SK-N-SH (cell line): ENCODE measurements at regions not wholly inside any gene's neighbourhood (a gene's known extent, or its start where the extent isn't known, plus 50 kb on each side); places are given as distances from the start of the nearest gene placed in this dataset.

Experiments
- CTCF ChIA-PET: fragments of 300-600, 350-600 bp; formaldehyde crosslinking; extraction: SDS; loops from one replicate; lab custom pipeline; 2021; lab: Yijun Ruan, JAX
- POLR2A ChIA-PET: fragments of 350-600 bp; sonication (Branson Sonifier 250); formaldehyde crosslinking; extraction: SDS; loops from one replicate; lab custom pipeline; 2020; ENCODE audit warnings: antibody characterized with exemption, inconsistent platforms; lab: Yijun Ruan, JAX
- DNase-seq: peaks from one replicate; pipeline ENCODE4 v3.0.0; 2012
- H2AFZ ChIP-seq: fragments of 200-600 bp; sonication (generic); 2 replicates; pipeline ENCODE4 v1.8.1; 2016; ENCODE audit warnings: antibody characterized with exemption, mild to moderate bottlenecking, low read depth
- H3F3A ChIP-seq: fragments of 200-600 bp; sonication (generic); replicated peaks from 2 replicates; pipeline ENCODE3; 2016; ENCODE audit warnings: antibody characterized with exemption, mild to moderate bottlenecking; ENCODE audit not compliant: insufficient read depth
- H3K27ac ChIP-seq, 2 experiments: fragments of 200-500 bp in 1 of 2; fragments of 200-600 bp in 1 of 2; sonication (Bioruptor generic) in 1 of 2; sonication (generic), shearing (Covaris generic) in 1 of 2; 2 replicates each; pipeline versions ENCODE4 v1.5.1 to v1.6.1; 2014 to 2016; ENCODE audit warnings: low read depth in 2 of 2, inconsistent platforms in 1 of 2, low read length in 1 of 2, mild to moderate bottlenecking in 1 of 2, mixed read lengths in 1 of 2
- H3K27me3 ChIP-seq: fragments of 200-600 bp; sonication (generic), shearing (Covaris generic); 2 replicates; pipeline ENCODE4 v1.6.1; 2016; ENCODE audit warnings: mixed run types; ENCODE audit not compliant: insufficient read depth
- H3K36me3 ChIP-seq, 2 experiments: fragments of 200-500 bp in 1 of 2; fragments of 200-600 bp in 1 of 2; sonication (Bioruptor generic) in 1 of 2; sonication (generic) in 1 of 2; replicated peaks in 1 of 2; 2 replicates each; pipeline versions ENCODE3 to v1.5.1; 2014 to 2016; ENCODE audit warnings: low read length in 1 of 2, mild to moderate bottlenecking in 1 of 2; ENCODE audit not compliant: insufficient read depth in 2 of 2, control insufficient read depth in 1 of 2
- H3K4me1 ChIP-seq, 2 experiments: fragments of 200-500 bp in 1 of 2; fragments of 200-600 bp in 1 of 2; sonication (Bioruptor generic) in 1 of 2; sonication (generic), shearing (Covaris generic) in 1 of 2; 2 replicates each; pipeline versions ENCODE4 v1.5.1 to v1.6.1; 2014 to 2016; ENCODE audit warnings: low read depth in 1 of 2, low read length in 1 of 2, mixed run types in 1 of 2; ENCODE audit not compliant: insufficient read depth in 2 of 2, control insufficient read depth in 1 of 2
- H3K4me2 ChIP-seq: fragments of 200-600 bp; sonication (generic), shearing (Covaris generic); 2 replicates; pipeline ENCODE4 v1.6.1; 2017; ENCODE audit warnings: mixed run types
- H3K4me3 ChIP-seq, 2 experiments: fragments of 200-500 bp in 1 of 2; fragments of 200-600 bp in 1 of 2; sonication (Bioruptor generic) in 1 of 2; sonication (generic), shearing (Covaris generic) in 1 of 2; 2 replicates each; pipeline versions ENCODE4 v1.5.1 to v1.8.1; 2014 to 2016; ENCODE audit warnings: low read depth in 2 of 2, inconsistent platforms in 1 of 2, low read length in 1 of 2, mild to moderate bottlenecking in 1 of 2, mixed read lengths in 1 of 2, moderate library complexity in 1 of 2
- H3K79me2 ChIP-seq: fragments of 200-600 bp; sonication (generic); 2 replicates; pipeline ENCODE4 v1.8.1; 2017; ENCODE audit warnings: mild to moderate bottlenecking; ENCODE audit not compliant: insufficient read depth
- H3K9ac ChIP-seq: fragments of 200-600 bp; sonication (generic); 2 replicates; pipeline ENCODE4 v1.6.1; 2017; ENCODE audit warnings: mixed run types
- H3K9me2 ChIP-seq: fragments of 200-600 bp; sonication (generic); 2 replicates; pipeline ENCODE4 v1.6.1; 2017; ENCODE audit warnings: mixed run types
- H3K9me3 ChIP-seq: fragments of 200-600 bp; sonication (generic); 2 replicates; pipeline ENCODE4 v1.6.1; 2017; ENCODE audit warnings: mixed run types, mild to moderate bottlenecking, moderate library complexity
- H4K20me1 ChIP-seq: fragments of 200-600 bp; sonication (generic); 2 replicates; pipeline ENCODE4 v1.6.1; 2017; ENCODE audit warnings: mild to moderate bottlenecking, mixed run types; ENCODE audit not compliant: insufficient read depth
- CHD2 ChIP-seq: fragments of 150-350 bp; IDR thresholded peaks from 2 replicates; pipeline ENCODE4 v1.6.1; 2018; ENCODE audit warnings: low read length; ENCODE audit not compliant: partially characterized antibody
- ELF1 ChIP-seq: IDR thresholded peaks from 2 replicates; pipeline ENCODE4 v1.4.0; 2012
- EP300 ChIP-seq, 2 experiments: IDR thresholded peaks; 2 replicates each; pipeline versions ENCODE4 v1.4.0 to v1.6.1; 2012; ENCODE audit warnings: borderline replicate concordance in 1 of 2, low read depth in 1 of 2, low read length in 1 of 2
- EZH2phosphoT487 ChIP-seq: fragments of 200-600 bp; sonication (generic); IDR thresholded peaks from 2 replicates; pipeline ENCODE4 v1.6.1; 2017; ENCODE audit warnings: low read depth, mixed run types, mild to moderate bottlenecking, antibody characterized with exemption, moderate library complexity, borderline replicate concordance
- FOSL2 ChIP-seq: IDR thresholded peaks from 2 replicates; pipeline ENCODE4 v1.4.0; 2012; ENCODE audit warnings: low read depth, mild to moderate bottlenecking, moderate library complexity, borderline replicate concordance
- FOXM1 ChIP-seq: IDR thresholded peaks from 2 replicates; pipeline ENCODE4 v1.4.0; 2012; ENCODE audit warnings: low read depth, mild to moderate bottlenecking
- JUND ChIP-seq: IDR thresholded peaks from 2 replicates; pipeline ENCODE4 v1.4.0; 2012
- MEF2A ChIP-seq: IDR thresholded peaks from 2 replicates; pipeline ENCODE4 v1.4.0; 2012; ENCODE audit warnings: low read depth, borderline replicate concordance
- NFIC ChIP-seq: IDR thresholded peaks from 2 replicates; pipeline ENCODE4 v1.4.0; 2012; ENCODE audit warnings: borderline replicate concordance
- NRF1 ChIP-seq: IDR thresholded peaks from 2 replicates; pipeline ENCODE4 v1.6.1; 2012; ENCODE audit warnings: low read depth, mild to moderate bottlenecking, low read length
- RAD21 ChIP-seq: IDR thresholded peaks from 2 replicates; pipeline ENCODE4 v1.6.1; 2012; ENCODE audit warnings: mild to moderate bottlenecking, low read length
- RCOR1 ChIP-seq: fragments of 150-350 bp; IDR thresholded peaks from 2 replicates; pipeline ENCODE4 v1.6.1; 2017; ENCODE audit warnings: antibody characterized with exemption, low read length
- TAF1 ChIP-seq: IDR thresholded peaks from 2 replicates; pipeline ENCODE4 v1.6.1; 2012; ENCODE audit warnings: low read depth, mild to moderate bottlenecking, low read length, moderate library complexity, borderline replicate concordance
- TEAD4 ChIP-seq: IDR thresholded peaks from 2 replicates; pipeline ENCODE4 v1.4.0; 2012; ENCODE audit warnings: mild to moderate bottlenecking, borderline replicate concordance; ENCODE audit not compliant: insufficient read depth
- WGBS: methylation state at CpG from one replicate; pipeline ENCODE4 v1.1.6; 2017; ENCODE audit warnings: low lambda C conversion rate; 5-methylcytosine and 5-hydroxymethylcytosine counted together

GRCh38 chr10:100624298-100624697, 88.6 kb downstream of the HIF1AN start:
- Histone ChIP-seq H4K20me1 (no peaks in the 10 kb centered on the region), H3K27ac (no peak overlapping the region), H3K4me2 (no peak overlapping the region), H3K9me3 (no peaks in the 10 kb centered on the region), H3K36me3 (no peaks in the 10 kb centered on the region), H3K79me2 (no peaks in the 10 kb centered on the region), H3F3A (no peaks in the 10 kb centered on the region), H3K9ac (no peak overlapping the region), H3K4me3 (no peak overlapping the region), H2AFZ (no peak overlapping the region), H3K9me2 (no peaks in the 10 kb centered on the region), H3K4me1 (no peaks in the 10 kb centered on the region), H3K27me3 (peaks cover 37% of the 10 kb centered on the region; the same call in 1 of the 2 replicates)
- no peak for DNase-seq
- ChIA-PET CTCF (interaction anchor here (0.6 to 2.3 kb wide), 4 partner anchors 13 to 417 kb away, joined by 3 to 9 read pairs (median 6); no protein-coding TSS in a partner anchor), POLR2A (no interaction called here)
- TF ChIP-seq EP300 (IDR thresholded peaks at IDR 0.05; ENCODE audit: borderline replicate concordance in 1 of 2, low read depth in 1 of 2, low read length in 1 of 2) (no peak), JUND (no peak), FOXM1 (no peak), ELF1 (no peak), TEAD4 (no peak), TAF1 (no peak), MEF2A (no peak), FOSL2 (no peak), NFIC (no peak)
- 42% methylated on average over 6 of the region's 8 CpGs for WGBS

- H3K27me3 ChIP-seq = peaks cover 25% of the 10 kb centered on the region; the same call in 1 of the 2 replicates
- no peak for TF ChIP-seq FOXM1
- TF ChIP-seq RCOR1 = no peak
- no peak for TF ChIP-seq TEAD4
- CTCF ChIA-PET = no interaction called here
Observed at GRCh38 chr10:100625816-100626215, 90.1 kb downstream of the HIF1AN start.

GRCh38 chr10:100628061-100628460, 92.3 kb downstream of the HIF1AN start:
- peaks cover 17% of the 10 kb centered on the region; the same call in 1 of the 2 replicates for H3K27me3 ChIP-seq
- H3K4me2 ChIP-seq = no peak overlapping the region
- 77% methylated on average over 9 of the region's 10 CpGs for WGBS
- no peaks in the 10 kb centered on the region for H4K20me1 ChIP-seq
- ChIA-PET CTCF (interaction anchor here (1.0 to 2.4 kb wide), 3 partner anchors 59 to 115 kb away, joined by 3 to 7 read pairs (median 3); no protein-coding TSS in a partner anchor), POLR2A (no interaction called here)
- no peak overlapping the region for H2AFZ ChIP-seq
- TF ChIP-seq CHD2 (no peak), RAD21 (no peak), NRF1 (no peak), EZH2phosphoT487 (no peak), FOSL2 (no peak), JUND (no peak)
- no peaks in the 10 kb centered on the region for H3K9me2 ChIP-seq
- no peaks in the 10 kb centered on the region for H3K9me3 ChIP-seq
- H3K27ac ChIP-seq = no peak overlapping the region
- no peak overlapping the region for H3K4me3 ChIP-seq
- H3K9ac ChIP-seq = no peak overlapping the region
- DNase-seq = no peak
- no peaks in the 10 kb centered on the region for H3F3A ChIP-seq
- H3K79me2 ChIP-seq = no peaks in the 10 kb centered on the region
- peaks cover 0 to 3% of the 10 kb centered on the region in 2 experiments; a peak in 1 of 4 replicates for H3K4me1 ChIP-seq
- H3K36me3 ChIP-seq = no peaks in the 10 kb centered on the region

More at GRCh38 chr10:100625816-100626215, 90.1 kb downstream of the HIF1AN start:
- no peak for DNase-seq
- no peaks in the 10 kb centered on the region for H3K79me2 ChIP-seq
- POLR2A ChIA-PET = no interaction called here
- H3K4me3 ChIP-seq = no peak overlapping the region
- no peak overlapping the region for H3K4me2 ChIP-seq
- no peaks in the 10 kb centered on the region for H3K9me2 ChIP-seq
- no peak overlapping the region for H3K27ac ChIP-seq
- H3K4me1 ChIP-seq = no peaks in the 10 kb centered on the region
- no peaks in the 10 kb centered on the region for H3F3A ChIP-seq
- H2AFZ ChIP-seq = no peak overlapping the region
- H4K20me1 ChIP-seq = no peaks in the 10 kb centered on the region
- 54% methylated on average over 8 of the region's 8 CpGs for WGBS
- no peaks in the 10 kb centered on the region for H3K9me3 ChIP-seq
- no peak overlapping the region for H3K9ac ChIP-seq
- H3K36me3 ChIP-seq = no peaks in the 10 kb centered on the region
